IPS-20b (cell line): ENCODE measurements at regions not wholly inside any gene's neighbourhood (a gene's known extent, or its start where the extent isn't known, plus 50 kb on each side); places are given as distances from the start of the nearest gene placed in this dataset.

Experiments used
- H3K27ac ChIP-seq: one replicate; pipeline ENCODE4 v1.5.1; 2013; ENCODE audit warnings: low read length
- H3K27me3 ChIP-seq: 2 replicates; pipeline ENCODE4 v1.6.1; 2013; ENCODE audit warnings: mild to moderate bottlenecking, low read length, inconsistent platforms; ENCODE audit not compliant: insufficient read depth
- H3K36me3 ChIP-seq: 2 replicates; pipeline ENCODE4 v1.6.1; 2013; ENCODE audit warnings: low read depth, mild to moderate bottlenecking, inconsistent platforms, low read length, moderate library complexity; ENCODE audit not compliant: insufficient read depth
- H3K4me1 ChIP-seq: 2 replicates; pipeline ENCODE4 v1.6.1; 2013; ENCODE audit warnings: mild to moderate bottlenecking, control low read depth, inconsistent platforms, low read length, moderate library complexity; ENCODE audit not compliant: insufficient read depth
- H3K4me3 ChIP-seq: 2 replicates; pipeline ENCODE4 v1.5.1; 2013; ENCODE audit warnings: mild to moderate bottlenecking, low read length, inconsistent platforms
- H3K9ac ChIP-seq: 2 replicates; pipeline ENCODE4 v1.6.1; 2013; ENCODE audit warnings: low read depth, mild to moderate bottlenecking, inconsistent platforms, low read length, moderate library complexity
- H3K9me3 ChIP-seq: 2 replicates; pipeline ENCODE4 v1.6.1; 2013; ENCODE audit warnings: mild to moderate bottlenecking, low read depth, low read length, inconsistent platforms; ENCODE audit not compliant: insufficient read depth

GRCh38 chr6:8212720-8213434 lies 110.5 kb upstream of the EEF1E1 start:
- 0 out of 2 replicates have a peak, but pooled peaks cover 3% of the 10 kb centered on the region for H3K4me1 ChIP-seq
- no peak overlapping the region for H3K9ac ChIP-seq
- no peaks in the 10 kb centered on the region for H3K27me3 ChIP-seq
- H3K36me3 ChIP-seq, result no peaks in the 10 kb centered on the region
- no peaks in the 10 kb centered on the region for H3K9me3 ChIP-seq
- no peak overlapping the region for H3K4me3 ChIP-seq
- no peak overlapping the region for H3K27ac ChIP-seq

- no peak overlapping the region for H3K4me3 ChIP-seq
- H3K27ac ChIP-seq, result no peak overlapping the region
- no peaks in the 10 kb centered on the region for H3K27me3 ChIP-seq
- H3K4me1 ChIP-seq, result no peaks in the 10 kb centered on the region
- H3K36me3 ChIP-seq, result no peaks in the 10 kb centered on the region
- H3K9ac ChIP-seq, result no peak overlapping the region
- no peaks in the 10 kb centered on the region for H3K9me3 ChIP-seq
Observed at GRCh38 chr6:8207869-8208191, 105.5 kb upstream of the EEF1E1 start.

- Histone ChIP-seq H3K9me3 (no peaks in the 10 kb centered on the region), H3K27ac (no peak overlapping the region), H3K4me1 (no peaks in the 10 kb centered on the region), H3K27me3 (no peaks in the 10 kb centered on the region), H3K9ac (no peak overlapping the region), H3K36me3 (no peaks in the 10 kb centered on the region), H3K4me3 (no peak overlapping the region)
Observed at GRCh38 chr6:8207191-8207868, 105.0 kb upstream of the EEF1E1 start.

- no peaks in the 10 kb centered on the region for H3K9me3 ChIP-seq
- no peak overlapping the region for H3K27ac ChIP-seq
- H3K36me3 ChIP-seq, result no peaks in the 10 kb centered on the region
- H3K9ac ChIP-seq, result no peak overlapping the region
- no peak overlapping the region for H3K4me3 ChIP-seq
- H3K4me1 ChIP-seq, result no peaks in the 10 kb centered on the region
- H3K27me3 ChIP-seq, result no peaks in the 10 kb centered on the region
Observed at GRCh38 chr6:8203337-8203736, 101.0 kb upstream of the EEF1E1 start.

- H3K36me3 ChIP-seq, result no peaks in the 10 kb centered on the region
- no peaks in the 10 kb centered on the region for H3K4me1 ChIP-seq
- H3K9ac ChIP-seq, result no peak overlapping the region
- no peaks in the 10 kb centered on the region for H3K27me3 ChIP-seq
- no peak overlapping the region for H3K4me3 ChIP-seq
- H3K27ac ChIP-seq, result no peak overlapping the region
- H3K9me3 ChIP-seq, result no peaks in the 10 kb centered on the region
Observed at GRCh38 chr6:8201679-8202078, 99.3 kb upstream of the EEF1E1 start.

GRCh38 chr6:8200255-8200654 lies 97.9 kb upstream of the EEF1E1 start:
- Histone ChIP-seq H3K9me3 (no peaks in the 10 kb centered on the region), H3K4me3 (no peak overlapping the region), H3K4me1 (no peaks in the 10 kb centered on the region), H3K27me3 (no peaks in the 10 kb centered on the region), H3K36me3 (no peaks in the 10 kb centered on the region), H3K9ac (no peak overlapping the region), H3K27ac (no peak overlapping the region)

GRCh38 chr6:8195714-8196102 lies 93.4 kb upstream of the EEF1E1 start:
- Histone ChIP-seq H3K4me1 (peaks cover 13% of the 10 kb centered on the region), H3K36me3 (no peaks in the 10 kb centered on the region), H3K9ac (no peak overlapping the region), H3K27ac (no peak overlapping the region), H3K4me3 (no peak overlapping the region), H3K27me3 (no peaks in the 10 kb centered on the region), H3K9me3 (no peaks in the 10 kb centered on the region)

GRCh38 chr6:8195040-8195713 lies 92.8 kb upstream of the EEF1E1 start:
- H3K4me1 ChIP-seq, result peaks cover 13% of the 10 kb centered on the region
- no peak overlapping the region for H3K27ac ChIP-seq
- no peak overlapping the region for H3K9ac ChIP-seq
- no peak overlapping the region for H3K4me3 ChIP-seq
- no peaks in the 10 kb centered on the region for H3K9me3 ChIP-seq
- no peaks in the 10 kb centered on the region for H3K36me3 ChIP-seq
- H3K27me3 ChIP-seq, result no peaks in the 10 kb centered on the region

- Histone ChIP-seq H3K27me3 (no peaks in the 10 kb centered on the region), H3K9me3 (no peaks in the 10 kb centered on the region), H3K27ac (no peak overlapping the region), H3K4me1 (peaks cover 13% of the 10 kb centered on the region), H3K36me3 (no peaks in the 10 kb centered on the region), H3K9ac (no peak overlapping the region), H3K4me3 (no peak overlapping the region)
Observed at GRCh38 chr6:8194490-8194889, 92.1 kb upstream of the EEF1E1 start.

GRCh38 chr6:8193541-8193940 lies 91.2 kb upstream of the EEF1E1 start:
- no peak overlapping the region for H3K4me3 ChIP-seq
- no peaks in the 10 kb centered on the region for H3K9me3 ChIP-seq
- peaks cover 13% of the 10 kb centered on the region for H3K4me1 ChIP-seq
- no peak overlapping the region for H3K27ac ChIP-seq
- no peaks in the 10 kb centered on the region for H3K36me3 ChIP-seq
- no peaks in the 10 kb centered on the region for H3K27me3 ChIP-seq
- H3K9ac ChIP-seq, result no peak overlapping the region

- Histone ChIP-seq H3K9me3 (no peaks in the 10 kb centered on the region), H3K27ac (no peak overlapping the region), H3K27me3 (no peaks in the 10 kb centered on the region), H3K4me1 (peaks cover 13% of the 10 kb centered on the region), H3K9ac (no peak overlapping the region), H3K4me3 (no peak overlapping the region), H3K36me3 (no peaks in the 10 kb centered on the region)
Observed at GRCh38 chr6:8192597-8192996, 90.2 kb upstream of the EEF1E1 start.

GRCh38 chr6:8192067-8192466 lies 89.7 kb upstream of the EEF1E1 start:
- peaks cover 13% of the 10 kb centered on the region for H3K4me1 ChIP-seq
- 0 out of 2 replicates have a peak overlapping the region, but pooled peaks have one; percentile 24 for H3K4me3 ChIP-seq
- no peaks in the 10 kb centered on the region for H3K36me3 ChIP-seq
- H3K9ac ChIP-seq, result no peak overlapping the region
- H3K27ac ChIP-seq, result no peak overlapping the region
- H3K9me3 ChIP-seq, result no peaks in the 10 kb centered on the region
- no peaks in the 10 kb centered on the region for H3K27me3 ChIP-seq
